CD4-positive, alpha-beta memory T cell (primary cell): ENCODE measurements at regions not wholly inside any gene's neighbourhood (a gene's known extent, or its start where the extent isn't known, plus 50 kb on each side); places are given as distances from the start of the nearest gene placed in this dataset.

ENCODE experiments used
- CTCF ChIA-PET: fragments of 350-600 bp; sonication (Branson Sonifier 250); formaldehyde crosslinking; loops from one replicate; lab custom pipeline; 2021; ENCODE audit warnings: inconsistent platforms; ENCODE audit not compliant: partially characterized antibody; lab: Charles Lee
- POLR2A ChIA-PET: fragments of 350-600 bp; sonication (Branson Sonifier 250); formaldehyde crosslinking; loops from one replicate; lab custom pipeline; 2021; ENCODE audit not compliant: partially characterized antibody; lab: Charles Lee
- DNase-seq, 5 donors: peaks; one replicate each; pipeline versions ENCODE4 v3.0.0 to v3.0.0-alpha.2; 2020 to 2022; ENCODE audit warnings: mixed read lengths in 1 of 5
- H3K27ac ChIP-seq: one replicate; pipeline ENCODE4 v1.7.0; 2013; ENCODE audit warnings: low read depth, low read length
- H3K27me3 ChIP-seq: 2 replicates; pipeline ENCODE4 v1.7.0; 2013; ENCODE audit warnings: mild to moderate bottlenecking, low read length, moderate library complexity; ENCODE audit not compliant: insufficient read depth
- H3K36me3 ChIP-seq: 2 replicates; pipeline ENCODE4 v1.7.0; 2013; ENCODE audit warnings: mild to moderate bottlenecking, low read length, moderate library complexity; ENCODE audit not compliant: insufficient read depth
- H3K4me1 ChIP-seq: 2 replicates; pipeline ENCODE4 v1.7.0; 2013; ENCODE audit warnings: mild to moderate bottlenecking, low read length, moderate library complexity; ENCODE audit not compliant: insufficient read depth
- H3K4me3 ChIP-seq, 2 donors: one replicate each; pipeline ENCODE4 v1.7.0; 2013; ENCODE audit warnings: low read length in 2 of 2, mild to moderate bottlenecking in 1 of 2
- H3K9me3 ChIP-seq, 2 donors: one replicate each; pipeline ENCODE4 v1.7.0; 2013; ENCODE audit warnings: low read length in 2 of 2, control low read depth in 1 of 2; ENCODE audit not compliant: control insufficient read depth in 1 of 2
- H3K27ac Mint-ChIP-seq, 7 donors: one replicate each; pipeline ENCODE4 v1.8.0; 2020 to 2021; ENCODE audit warnings: mixed read lengths in 7 of 7, mild to moderate bottlenecking in 6 of 7, inconsistent platforms in 3 of 7, moderate library complexity in 3 of 7
- H3K27me3 Mint-ChIP-seq, 2 donors: one replicate each; pipeline ENCODE4 v1.8.0; 2020 to 2021; ENCODE audit warnings: mixed read lengths in 2 of 2
- H3K36me3 Mint-ChIP-seq, 2 donors: one replicate each; pipeline ENCODE4 v1.8.0; 2020 to 2021; ENCODE audit warnings: mixed read lengths in 2 of 2, inconsistent platforms in 1 of 2, mild to moderate bottlenecking in 1 of 2
- H3K4me1 Mint-ChIP-seq, 4 donors: one replicate each; pipeline ENCODE4 v1.8.0; 2020 to 2021; ENCODE audit warnings: mixed read lengths in 4 of 4, mild to moderate bottlenecking in 1 of 4
- H3K4me3 Mint-ChIP-seq, 8 donors: one replicate each; pipeline ENCODE4 v1.8.0; 2020 to 2021; ENCODE audit warnings: mixed read lengths in 8 of 8, mild to moderate bottlenecking in 7 of 8, moderate library complexity in 6 of 8, inconsistent platforms in 3 of 8
- H3K9me3 Mint-ChIP-seq, 8 donors: one replicate each; pipeline ENCODE4 v1.8.0; 2020 to 2021; ENCODE audit warnings: mixed read lengths in 8 of 8, mild to moderate bottlenecking in 5 of 8, inconsistent platforms in 3 of 8, moderate library complexity in 1 of 8
- intact Hi-C: fragments of 100-400 bp; cut with micrococcal nuclease; formaldehyde crosslinking; loops from one replicate; pipeline ENCODE4 v1.15.1; 2023

- H3K36me3 Mint-ChIP-seq, result no peaks in the 10 kb centered on the region
- H3K4me3 Mint-ChIP-seq, result no peak overlapping the region
- Histone ChIP-seq H3K27ac (no peak overlapping the region), H3K9me3 (no peaks in the 10 kb centered on the region), H3K36me3 (no peaks in the 10 kb centered on the region), H3K4me3 (no peak overlapping the region), H3K27me3 (no peaks in the 10 kb centered on the region), H3K4me1 (no peaks in the 10 kb centered on the region)
- H3K9me3 Mint-ChIP-seq, result peaks cover 0 to 10% (median under 1%) of the 10 kb centered on the region in 8 donors
- H3K4me1 Mint-ChIP-seq, result no peaks in the 10 kb centered on the region
- H3K27me3 Mint-ChIP-seq, result no peaks in the 10 kb centered on the region
- DNase-seq, result no peak
- ChIA-PET POLR2A (no interaction called here), CTCF (no interaction called here)
- no peak overlapping the region for H3K27ac Mint-ChIP-seq
- intact Hi-C loops, result no loop called here
Measured at GRCh38 chr9:78939311-78940065, 632.3 kb upstream of the TLE4 start.

DNA sequence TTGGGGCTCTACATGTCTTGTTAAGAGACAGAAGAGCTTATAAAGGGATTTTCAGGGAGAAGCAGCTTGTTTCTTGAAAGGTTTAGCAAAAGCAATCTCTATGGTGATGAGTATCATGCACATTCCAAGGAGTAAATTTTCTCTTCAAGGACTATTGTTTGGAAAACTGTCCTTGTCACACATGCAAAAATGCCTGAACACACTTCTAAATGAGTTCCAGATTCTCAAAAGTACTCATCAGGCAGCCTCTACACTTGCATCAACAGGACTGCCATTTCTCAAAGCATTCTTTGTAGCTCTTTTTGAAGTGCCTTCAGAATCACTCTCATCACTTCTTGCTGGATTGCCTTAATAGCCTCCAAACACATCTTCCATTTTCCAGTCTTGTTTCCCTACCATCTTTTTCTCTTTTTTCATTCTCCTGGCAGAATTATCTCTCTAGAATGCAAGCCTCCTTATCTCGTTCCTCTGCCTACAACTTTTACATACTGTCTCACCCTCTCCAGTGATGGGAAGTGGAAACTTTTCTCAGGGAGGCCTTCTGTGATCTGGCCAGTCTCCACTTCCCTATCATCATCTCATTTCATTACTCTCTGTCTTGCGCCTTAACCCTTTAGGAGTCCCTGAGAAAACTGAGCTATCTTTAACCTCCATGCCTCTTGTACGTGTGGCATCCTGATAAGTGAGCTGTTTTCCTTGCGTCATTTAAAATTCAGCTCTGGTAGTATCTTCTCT lies 631.5 kb upstream of the TLE4 start:
- intact Hi-C loops, result no loop called here
- Mint-ChIP-seq H3K27ac (no peak overlapping the region), H3K27me3 (no peaks in the 10 kb centered on the region), H3K36me3 (no peaks in the 10 kb centered on the region), H3K4me1 (no peaks in the 10 kb centered on the region), H3K9me3 (peaks cover 0 to 10% (median under 1%) of the 10 kb centered on the region in 8 donors), H3K4me3 (no peak overlapping the region)
- DNase-seq, result no peak
- Histone ChIP-seq H3K4me3 (no peak overlapping the region), H3K27ac (no peak overlapping the region), H3K27me3 (no peaks in the 10 kb centered on the region), H3K36me3 (no peaks in the 10 kb centered on the region), H3K4me1 (no peaks in the 10 kb centered on the region), H3K9me3 (no peaks in the 10 kb centered on the region)
- CTCF ChIA-PET, result no interaction called here
- POLR2A ChIA-PET, result no interaction called here

GRCh38 chr9:78954286-78954685 lies 617.5 kb upstream of the TLE4 start:
- Mint-ChIP-seq H3K4me1 (no peaks in the 10 kb centered on the region), H3K36me3 (no peaks in the 10 kb centered on the region), H3K4me3 (no peak overlapping the region), H3K27me3 (peaks cover 0 to 1% of the 10 kb centered on the region in 2 donors), H3K27ac (no peak overlapping the region), H3K9me3 (peaks cover 2 to 14% (median 6%) of the 10 kb centered on the region in 8 donors)
- ChIA-PET CTCF (no interaction called here), POLR2A (no interaction called here)
- no peaks in the 10 kb centered on the region for H3K9me3 ChIP-seq
- intact Hi-C loops, result no loop called here
- no peak for DNase-seq
- H3K36me3 ChIP-seq, result no peaks in the 10 kb centered on the region
- no peak overlapping the region for H3K4me3 ChIP-seq
- no peaks in the 10 kb centered on the region for H3K4me1 ChIP-seq
- H3K27me3 ChIP-seq, result no peaks in the 10 kb centered on the region
- no peak overlapping the region for H3K27ac ChIP-seq

GRCh38 chr9:78958892-78959291 lies 612.9 kb upstream of the TLE4 start:
- Mint-ChIP-seq H3K36me3 (no peaks in the 10 kb centered on the region), H3K27ac (no peak overlapping the region), H3K27me3 (no peaks in the 10 kb centered on the region), H3K4me1 (no peaks in the 10 kb centered on the region), H3K9me3 (peaks cover 2 to 17% (median 4%) of the 10 kb centered on the region in 8 donors), H3K4me3 (no peak overlapping the region)
- POLR2A ChIA-PET, result no interaction called here
- H3K4me3 ChIP-seq, result no peak overlapping the region
- H3K27me3 ChIP-seq, result no peaks in the 10 kb centered on the region
- H3K4me1 ChIP-seq, result no peaks in the 10 kb centered on the region
- CTCF ChIA-PET, result no interaction called here
- H3K9me3 ChIP-seq, result no peaks in the 10 kb centered on the region
- DNase-seq, result no peak
- no peaks in the 10 kb centered on the region for H3K36me3 ChIP-seq
- intact Hi-C loops, result no loop called here
- no peak overlapping the region for H3K27ac ChIP-seq

DNA sequence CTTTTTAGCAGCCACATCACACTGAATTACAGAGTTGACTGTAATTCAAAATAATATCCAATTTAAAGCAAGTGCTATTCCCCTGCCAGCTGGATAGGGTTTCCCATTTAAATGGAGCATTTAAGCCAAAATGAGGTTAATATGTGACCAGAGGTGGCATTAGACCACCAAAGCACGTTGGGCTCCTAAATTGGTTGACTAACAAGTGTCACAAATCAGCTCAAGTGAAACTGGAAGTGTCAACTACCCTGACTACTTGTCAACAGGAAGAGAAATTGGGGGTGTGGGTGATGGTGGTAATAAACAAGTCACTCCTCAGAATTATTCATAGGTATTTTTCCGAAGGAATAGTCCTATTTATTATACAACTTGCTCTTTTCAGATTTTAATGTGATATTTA lies 609.6 kb upstream of the TLE4 start:
- ChIA-PET POLR2A (no interaction called here), CTCF (no interaction called here)
- H3K27ac Mint-ChIP-seq, result no peak overlapping the region
- intact Hi-C loops, result no loop called here
- Histone ChIP-seq H3K4me3 (no peak overlapping the region), H3K27me3 (no peaks in the 10 kb centered on the region), H3K27ac (no peak overlapping the region), H3K36me3 (no peaks in the 10 kb centered on the region), H3K9me3 (no peaks in the 10 kb centered on the region), H3K4me1 (no peaks in the 10 kb centered on the region)
- H3K9me3 Mint-ChIP-seq, result peaks cover 0 to 17% (median 3%) of the 10 kb centered on the region in 8 donors
- H3K27me3 Mint-ChIP-seq, result no peaks in the 10 kb centered on the region
- no peak overlapping the region for H3K4me3 Mint-ChIP-seq
- no peaks in the 10 kb centered on the region for H3K4me1 Mint-ChIP-seq
- DNase-seq, result no peak
- H3K36me3 Mint-ChIP-seq, result no peaks in the 10 kb centered on the region

DNA sequence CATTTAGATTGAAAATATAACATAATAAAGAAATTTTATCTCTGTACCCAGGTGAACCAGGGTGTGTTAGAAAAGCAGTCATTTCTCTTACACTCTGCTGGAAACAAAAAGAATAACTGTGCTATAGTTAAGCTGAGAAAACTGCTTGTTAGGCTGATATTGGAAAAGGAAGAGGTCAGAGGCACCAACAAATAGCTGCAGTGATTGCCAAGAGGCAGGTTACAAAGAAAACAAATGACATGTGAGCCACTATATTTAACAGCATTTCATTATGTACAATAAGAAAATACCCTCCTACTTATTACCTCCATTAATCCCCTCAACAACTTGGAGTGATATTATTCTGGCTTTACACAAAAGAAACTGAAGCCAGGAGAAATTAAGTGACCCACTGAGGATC lies 607.9 kb upstream of the TLE4 start:
- Histone ChIP-seq H3K36me3 (no peaks in the 10 kb centered on the region), H3K9me3 (no peaks in the 10 kb centered on the region), H3K27me3 (no peaks in the 10 kb centered on the region), H3K4me1 (no peaks in the 10 kb centered on the region), H3K4me3 (no peak overlapping the region), H3K27ac (no peak overlapping the region)
- intact Hi-C loops, result no loop called here
- Mint-ChIP-seq H3K36me3 (no peaks in the 10 kb centered on the region), H3K27me3 (no peaks in the 10 kb centered on the region), H3K9me3 (peaks cover 0 to 15% (median 4%) of the 10 kb centered on the region in 8 donors), H3K4me1 (no peaks in the 10 kb centered on the region), H3K4me3 (no peak overlapping the region), H3K27ac (no peak overlapping the region)
- ChIA-PET CTCF (no interaction called here), POLR2A (no interaction called here)
- DNase-seq, result no peak

DNA sequence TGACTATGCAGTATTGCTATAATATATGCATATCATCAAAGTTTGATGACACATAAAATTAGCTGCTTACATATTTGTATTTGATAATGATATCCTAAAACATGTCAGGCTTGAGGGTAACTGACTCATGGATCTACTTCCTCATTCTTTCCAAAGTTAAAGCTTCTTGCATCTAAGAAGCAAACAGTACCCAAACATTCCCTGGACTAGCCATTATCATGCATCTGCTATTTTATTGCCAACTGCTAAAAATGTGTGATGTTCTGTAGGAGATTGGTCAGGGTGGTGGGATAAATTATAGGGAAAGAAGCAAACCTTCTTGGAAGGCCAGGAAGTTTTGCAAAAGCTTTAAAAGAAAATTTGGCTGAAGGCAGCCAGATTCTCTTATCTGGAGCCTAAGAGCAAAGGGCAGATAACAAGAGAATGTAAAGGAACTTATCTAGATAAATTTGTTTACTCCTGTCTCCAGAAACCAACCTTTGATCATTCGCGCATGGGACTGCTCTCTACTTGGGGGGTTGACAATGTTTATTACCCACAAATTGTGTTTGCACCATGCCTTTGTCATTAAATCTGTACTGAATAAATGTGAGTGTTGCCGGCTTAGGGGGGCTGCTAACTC lies 604.1 kb upstream of the TLE4 start:
- H3K27me3 Mint-ChIP-seq, result no peaks in the 10 kb centered on the region
- ChIA-PET POLR2A (no interaction called here), CTCF (no interaction called here)
- Histone ChIP-seq H3K4me3 (no peak overlapping the region), H3K9me3 (no peaks in the 10 kb centered on the region), H3K27ac (no peak overlapping the region), H3K27me3 (no peaks in the 10 kb centered on the region), H3K4me1 (no peaks in the 10 kb centered on the region), H3K36me3 (no peaks in the 10 kb centered on the region)
- no peak overlapping the region for H3K27ac Mint-ChIP-seq
- no peaks in the 10 kb centered on the region for H3K36me3 Mint-ChIP-seq
- no peak for DNase-seq
- peaks cover 0 to 7% (median 0%) of the 10 kb centered on the region in 8 donors for H3K9me3 Mint-ChIP-seq
- H3K4me3 Mint-ChIP-seq, result no peak overlapping the region
- H3K4me1 Mint-ChIP-seq, result no peaks in the 10 kb centered on the region
- intact Hi-C loops, result no loop called here
